K562 (cell line): ENCODE measurements at regions not wholly inside any gene's neighbourhood (a gene's known extent, or its start where the extent isn't known, plus 50 kb on each side); places are given as distances from the start of the nearest gene placed in this dataset.

Experiments used
- ATAC-seq: fragments of 200-7000 bp; cut with Tn5 transposase; 3 replicates; pipeline ENCODE4 v1.9.1; 2020; ENCODE audit warnings: moderate library complexity
- BruUV-seq: library from RNA; stranded (reverse); fragments of 400-500 nt; replicated peaks from 2 replicates; lab custom pipeline; 2021; lab: Mats Ljungman, UMichigan
- CTCF ChIA-PET: fragments of 300-600 bp; formaldehyde crosslinking; extraction: SDS; loops from one replicate; lab custom pipeline; 2021; ENCODE audit warnings: low intra/inter-chr PET ratio; lab: Yijun Ruan, JAX
- POLR2A ChIA-PET: fragments of 300-600, 350-650 bp; sonication (Branson Sonifier 250); formaldehyde crosslinking; extraction: SDS; loops from one replicate; lab custom pipeline; 2021; ENCODE audit warnings: antibody characterized with exemption, inconsistent platforms; lab: Yijun Ruan, JAX
- DNase-seq, 4 experiments: peaks; one replicate each; pipeline versions ENCODE4 v3.0.0 to v3.0.0-alpha.2; 2011 to 2018; ENCODE audit warnings: low spot score in 3 of 4, mixed read lengths in 3 of 4; ENCODE audit errors: extremely low read depth in 1 of 4
- FAIRE-seq: peaks from 2 replicates; lab custom pipeline; 2011; peaks lifted over from hg19 to GRCh38; lab: Jason Lieb, UNC
- H2AFZ ChIP-seq: 2 replicates; pipeline ENCODE4 v1.6.0; 2011; ENCODE audit warnings: low read depth, low read length, control low read depth, inconsistent platforms
- H3K27ac ChIP-seq: fragments of 200-600 bp; 3 replicates; pipeline ENCODE4 v1.8.0; 2011; ENCODE audit warnings: low read depth, mild to moderate bottlenecking, control low read depth, inconsistent platforms, low read length, moderate library complexity, mixed read lengths; ENCODE audit errors: extremely low read depth
- H3K27me3 ChIP-seq, 2 experiments: fragments of 300-600 bp in 1 of 2; 2 replicates in 1 of 2; 3 replicates in 1 of 2; pipeline versions ENCODE4 v1.6.0 to v1.8.0; 2011; ENCODE audit warnings: inconsistent platforms in 2 of 2, low read length in 2 of 2, mild to moderate bottlenecking in 1 of 2, mixed read lengths in 1 of 2, moderate library complexity in 1 of 2; ENCODE audit not compliant: control insufficient read depth in 2 of 2, insufficient read depth in 2 of 2
- H3K36me3 ChIP-seq: fragments of 300-600 bp; 3 replicates; pipeline ENCODE4 v1.8.0; 2011; ENCODE audit warnings: mild to moderate bottlenecking, low read length, inconsistent platforms; ENCODE audit not compliant: control insufficient read depth, insufficient read depth
- H3K4me1 ChIP-seq, 2 experiments: fragments of 200-600 bp in 1 of 2; replicated peaks in 1 of 2; 2 replicates in 1 of 2; 3 replicates in 1 of 2; pipeline versions ENCODE4 v1.5.1 to v1.8.0; 2011; ENCODE audit warnings: inconsistent platforms in 2 of 2, low read length in 2 of 2, mild to moderate bottlenecking in 1 of 2, mixed read lengths in 1 of 2, moderate library complexity in 1 of 2; ENCODE audit not compliant: control insufficient read depth in 2 of 2, insufficient read depth in 2 of 2
- H3K4me2 ChIP-seq: 2 replicates; pipeline ENCODE4 v1.6.1; 2011; ENCODE audit warnings: low read length, control low read depth, inconsistent platforms, mixed read lengths; ENCODE audit not compliant: insufficient read depth
- H3K4me3 ChIP-seq: fragments of 200-600 bp; sonication (generic), shearing (Covaris generic); 2 replicates; pipeline ENCODE4 v1.5.1; 2016; ENCODE audit warnings: control low read depth, inconsistent platforms
- H3K79me2 ChIP-seq: fragments of 200-600 bp; 3 replicates; pipeline ENCODE4 v1.8.0; 2011; ENCODE audit warnings: low read length, inconsistent platforms; ENCODE audit not compliant: control insufficient read depth, insufficient read depth
- H3K9ac ChIP-seq, 2 experiments: 2 replicates each; pipeline versions ENCODE4 v1.6.0 to v1.6.1; 2011; ENCODE audit warnings: low read depth in 2 of 2, low read length in 2 of 2, control low read depth in 1 of 2, inconsistent platforms in 1 of 2, mild to moderate bottlenecking in 1 of 2, mixed read lengths in 1 of 2; ENCODE audit not compliant: insufficient read depth in 1 of 2
- H3K9me1 ChIP-seq: one replicate; pipeline ENCODE4 v1.6.0; 2011; ENCODE audit warnings: inconsistent platforms, mild to moderate bottlenecking, low read length, moderate library complexity; ENCODE audit not compliant: control insufficient read depth, insufficient read depth
- H3K9me3 ChIP-seq: replicated peaks from 2 replicates; pipeline ENCODE4 v1.5.1; 2011; ENCODE audit warnings: low read depth, low read length, inconsistent platforms; ENCODE audit not compliant: control insufficient read depth, insufficient read depth
- H4K20me1 ChIP-seq: replicated peaks from 2 replicates; pipeline ENCODE4 v1.6.1; 2011; ENCODE audit warnings: low read length, inconsistent platforms, mixed read lengths; ENCODE audit not compliant: control insufficient read depth, insufficient read depth
- ATF1 ChIP-seq, 2 experiments: fragments of 450-650 bp in 1 of 2; IDR thresholded peaks; 2 replicates each; pipeline ENCODE4 v1.6.1; 2016; ENCODE audit warnings: missing compliant biosample characterization in 1 of 2, missing genetic modification characterization in 1 of 2
- ETV1 ChIP-seq: fragments of 450-650 bp; conservative IDR thresholded peaks from 2 replicates; pipeline ENCODE4 v1.6.1; 2016; ENCODE audit warnings: missing genetic modification characterization, control low read depth, low read depth, missing compliant biosample characterization
- HMG20B ChIP-seq: fragments of 250-450 bp; sonication (Bioruptor Pico); IDR thresholded peaks from 2 replicates; pipeline ENCODE4 v1.5.0; 2021; ENCODE audit warnings: mild to moderate bottlenecking
- SNRNP70 ChIP-seq: fragments of 200-400 bp; formaldehyde crosslinking; optimal IDR thresholded peaks from 2 replicates; pipeline ENCODE3; 2017; ENCODE audit warnings: low read depth, low read length
- ZBTB1 ChIP-seq: sonication (generic); formaldehyde crosslinking; IDR thresholded peaks from 2 replicates; pipeline ENCODE4 v1.8.1; 2023; ENCODE audit warnings: missing genetic modification reagents, low read depth, mild to moderate bottlenecking, borderline replicate concordance
- ZNF282 ChIP-seq: sonication (generic); formaldehyde crosslinking; IDR thresholded peaks from 2 replicates; pipeline ENCODE4 v1.8.1; 2023; ENCODE audit warnings: missing genetic modification reagents
- whole genome bisulfite sequencing: fragments of 100-300 bp; shearing (Covaris generic); methylation state at CpG from one replicate; pipeline ENCODE4 v1.1.6; 2016; ENCODE audit warnings: low coverage, mixed read lengths; ENCODE audit not compliant: insufficient coverage; ENCODE audit errors: missing lambda C conversion rate; 5-methylcytosine and 5-hydroxymethylcytosine counted together
- in situ Hi-C: fragments of 300-500 bp; cut with MboI; formaldehyde crosslinking; loops from 4 replicates; pipeline ENCODE4 v1.15.0; 2018; ENCODE audit warnings: inconsistent platforms, mixed read lengths
- intact Hi-C: fragments of 100-400 bp; cut with micrococcal nuclease; formaldehyde crosslinking; loops from 2 replicates; pipeline ENCODE4 v1.14.2; 2022

DNA sequence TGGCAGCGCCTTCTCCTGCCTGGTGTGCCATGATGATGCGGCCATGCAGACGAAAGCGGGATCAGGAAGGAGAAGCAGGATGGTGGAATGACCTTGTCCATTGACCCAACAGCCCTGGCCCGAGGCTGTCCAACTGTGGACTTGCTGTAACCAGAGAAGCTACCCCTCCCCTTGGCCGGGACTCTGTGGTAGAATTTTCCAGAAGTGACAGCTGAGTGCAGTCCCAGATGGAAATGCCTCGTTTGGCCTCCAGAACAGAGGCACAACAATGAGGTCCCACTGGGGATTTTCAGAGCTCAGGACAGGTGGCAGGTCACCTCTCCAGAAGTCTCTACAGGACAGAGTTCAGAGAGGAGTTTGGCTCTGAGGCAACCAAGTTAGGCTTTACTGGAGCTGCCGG, 299.2 kb upstream of the CDH4 start:
- Histone ChIP-seq H3K27me3 (no peaks in the 10 kb centered on the region; a peak in 1 of 5 replicates), H3K36me3 (no peaks in the 10 kb centered on the region), H3K79me2 (no peaks in the 10 kb centered on the region), H3K9ac (no peak overlapping the region), H3K9me3 (no peaks in the 10 kb centered on the region), H2AFZ (no peak overlapping the region), H3K27ac (no peak overlapping the region), H3K4me2 (no peak overlapping the region), H4K20me1 (no peaks in the 10 kb centered on the region; the same call in 1 of the 2 replicates), H3K4me1 (no peaks in the 10 kb centered on the region), H3K9me1 (no peaks in the 10 kb centered on the region), H3K4me3 (no peak overlapping the region)
- no peak for FAIRE-seq
- intact Hi-C loops (no loop called here), in situ Hi-C loops (no loop called here)
- ATAC-seq, result no peak
- CTCF ChIA-PET, result no interaction called here
- WGBS, result 0% methylated on average over 8 of the region's 8 CpGs
- no peak for DNase-seq
- BruUV-seq, result no TSS peak
- TF ChIP-seq SNRNP70, result no peak
- no peak for TF ChIP-seq ZNF282 (CRISPR knock-in tag)
- no peak for TF ChIP-seq HMG20B (CRISPR knock-in tag)
- POLR2A ChIA-PET, result no interaction called here

- no peak for TF ChIP-seq ZBTB1 (CRISPR knock-in tag)
- TF ChIP-seq ETV1 (tag), result no peak
- TF ChIP-seq ATF1 (CRISPR knock-in tag; IDR thresholded peaks at IDR 0.05), result no peak
- TF ChIP-seq ATF1 (tag; IDR thresholded peaks at IDR 0.05), result no peak
- Histone ChIP-seq H3K79me2 (no peaks in the 10 kb centered on the region), H2AFZ (no peak overlapping the region), H3K4me1 (no peaks in the 10 kb centered on the region), H3K9me1 (no peaks in the 10 kb centered on the region), H4K20me1 (no peaks in the 10 kb centered on the region; the same call in 1 of the 2 replicates), H3K9ac (no peak overlapping the region), H3K9me3 (no peaks in the 10 kb centered on the region), H3K36me3 (no peaks in the 10 kb centered on the region), H3K4me2 (no peak overlapping the region), H3K4me3 (no peak overlapping the region), H3K27me3 (no peaks in the 10 kb centered on the region; a peak in 1 of 5 replicates), H3K27ac (no peak overlapping the region)
- DNase-seq, result no peak
- CTCF ChIA-PET, result no interaction called here
- in situ Hi-C loops, result no loop called here
- intact Hi-C loops, result no loop called here
- BruUV-seq, result no TSS peak
- no peak for ATAC-seq
- WGBS, result 1% methylated on average over 13 of the region's 13 CpGs
- FAIRE-seq, result no peak
- POLR2A ChIA-PET, result no interaction called here
These were observed 298.7 kb upstream of the CDH4 start for GRCh38 chr20:60953321-60953720.
